IMR-90 (cell line): ENCODE measurements at regions not wholly inside any gene's neighbourhood (a gene's known extent, or its start where the extent isn't known, plus 50 kb on each side); places are given as distances from the start of the nearest gene placed in this dataset.

Experiments used
- RAD21 ChIP-seq: IDR thresholded peaks from 2 replicates; pipeline ENCODE4 v1.6.1; 2012; ENCODE audit warnings: low read length, improper control_type of control experiment
- TF ChIP-seq, protein P1 (sequence below): conservative IDR thresholded peaks from 2 replicates; pipeline ENCODE4 v1.5.1; 2012; ENCODE audit warnings: mild to moderate bottlenecking, low read depth, low read length, improper control_type of control experiment

DNA sequence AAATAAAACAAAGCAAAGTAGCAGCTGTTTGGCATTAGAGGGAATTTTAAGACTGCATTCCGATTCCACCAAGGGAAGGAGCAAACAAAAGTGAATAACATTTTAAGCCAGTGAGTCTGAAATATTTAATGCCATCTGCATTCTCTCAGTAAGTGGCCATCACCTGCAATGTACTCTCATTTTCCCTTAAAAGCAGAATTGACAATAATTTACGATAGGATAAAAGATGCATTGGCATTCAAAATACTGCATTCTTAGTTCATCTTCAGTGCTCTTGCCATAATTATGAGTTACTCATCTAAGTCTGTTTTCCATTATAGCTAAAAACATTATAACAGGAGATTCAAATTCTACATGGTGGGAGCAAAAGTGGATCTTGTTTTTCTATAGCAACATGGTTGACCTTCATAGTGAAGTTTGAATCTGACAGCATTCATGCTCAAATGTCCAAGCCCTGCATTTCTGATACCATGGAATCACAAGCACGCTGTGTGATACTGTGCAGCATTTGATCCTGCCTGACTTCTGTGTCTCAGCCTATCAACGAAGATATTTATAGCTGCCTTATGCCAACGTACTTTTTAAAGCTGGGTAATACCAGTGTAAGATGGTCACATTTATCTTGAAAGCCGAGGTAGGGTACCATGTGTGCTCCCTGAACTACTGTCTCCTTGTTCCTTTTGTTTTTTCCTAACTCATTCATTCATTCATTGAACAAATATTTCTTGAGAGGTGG lies 355.3 kb upstream of the IGFBP7 start:
- TF ChIP-seq, protein P1, sequence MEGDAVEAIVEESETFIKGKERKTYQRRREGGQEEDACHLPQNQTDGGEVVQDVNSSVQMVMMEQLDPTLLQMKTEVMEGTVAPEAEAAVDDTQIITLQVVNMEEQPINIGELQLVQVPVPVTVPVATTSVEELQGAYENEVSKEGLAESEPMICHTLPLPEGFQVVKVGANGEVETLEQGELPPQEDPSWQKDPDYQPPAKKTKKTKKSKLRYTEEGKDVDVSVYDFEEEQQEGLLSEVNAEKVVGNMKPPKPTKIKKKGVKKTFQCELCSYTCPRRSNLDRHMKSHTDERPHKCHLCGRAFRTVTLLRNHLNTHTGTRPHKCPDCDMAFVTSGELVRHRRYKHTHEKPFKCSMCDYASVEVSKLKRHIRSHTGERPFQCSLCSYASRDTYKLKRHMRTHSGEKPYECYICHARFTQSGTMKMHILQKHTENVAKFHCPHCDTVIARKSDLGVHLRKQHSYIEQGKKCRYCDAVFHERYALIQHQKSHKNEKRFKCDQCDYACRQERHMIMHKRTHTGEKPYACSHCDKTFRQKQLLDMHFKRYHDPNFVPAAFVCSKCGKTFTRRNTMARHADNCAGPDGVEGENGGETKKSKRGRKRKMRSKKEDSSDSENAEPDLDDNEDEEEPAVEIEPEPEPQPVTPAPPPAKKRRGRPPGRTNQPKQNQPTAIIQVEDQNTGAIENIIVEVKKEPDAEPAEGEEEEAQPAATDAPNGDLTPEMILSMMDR = no peak
- no peak for TF ChIP-seq RAD21
